ENCODE measurements at regions not wholly inside any gene's neighbourhood (a gene's known extent, or its start where the extent isn't known, plus 50 kb on each side); places are given as distances from the start of the nearest gene placed in this dataset.

- H3K4me1 Mint-ChIP-seq (ENCODE audit: low read depth, unreplicated experiment), result peaks cover 10% of the 10 kb centered on the region
- H3K27me3 Mint-ChIP-seq (ENCODE audit: low read depth, unreplicated experiment), result peaks cover 7% of the 10 kb centered on the region
- Histone ChIP-seq H3K9me3 (ENCODE audit: insufficient read depth, low read depth, low read length) (no peaks in the 10 kb centered on the region), H3K4me3 (ENCODE audit: insufficient read depth, low read depth, low read length) (no peak overlapping the region), H3K9ac (ENCODE audit: low read length) (no peak overlapping the region), H3K4me2 (ENCODE audit: low read length) (no peak overlapping the region), H4K20me1 (ENCODE audit: insufficient read depth, low read length) (no peaks in the 10 kb centered on the region), H3K27me3 (ENCODE audit: insufficient read depth, low read length) (no peaks in the 10 kb centered on the region), H3K27ac (ENCODE audit: low read depth, low read length) (no peak overlapping the region), H2AFZ (ENCODE audit: low read depth, low read length) (no peak overlapping the region), H3K36me3 (ENCODE audit: insufficient read depth, low read length) (no peaks in the 10 kb centered on the region), H3K79me2 (ENCODE audit: insufficient read depth, low read length) (no peaks in the 10 kb centered on the region), H3K4me1 (ENCODE audit: insufficient read depth, low read length) (no peaks in the 10 kb centered on the region)
- peaks cover 5% of the 10 kb centered on the region for H3K9me3 Mint-ChIP-seq (ENCODE audit: unreplicated experiment)
- peaks cover 2% of the 10 kb centered on the region for H3K36me3 Mint-ChIP-seq (ENCODE audit: low read depth, unreplicated experiment)
- no peak overlapping the region for H3K27ac Mint-ChIP-seq (ENCODE audit: unreplicated experiment)
- no peak overlapping the region for H3K4me3 Mint-ChIP-seq (ENCODE audit: unreplicated experiment)
- no peak for TF ChIP-seq CTCF (IDR thresholded peaks at IDR 0.05; ENCODE audit: insufficient read depth, low read depth, low read length)
- no peak for TF ChIP-seq EZH2 (IDR thresholded peaks at IDR 0.05; ENCODE audit: insufficient read depth, low read length)
- no peak for FAIRE-seq
- no peak for DNase-seq (ENCODE audit: low read depth)
Measured at GRCh38 chr2:217096474-217097225, 236.8 kb upstream of the TNP1 start.

- Histone ChIP-seq H4K20me1 (ENCODE audit: insufficient read depth, low read length) (no peaks in the 10 kb centered on the region), H3K27me3 (ENCODE audit: insufficient read depth, low read length) (no peaks in the 10 kb centered on the region), H2AFZ (ENCODE audit: low read depth, low read length) (no peak overlapping the region), H3K36me3 (ENCODE audit: insufficient read depth, low read length) (no peaks in the 10 kb centered on the region), H3K27ac (ENCODE audit: low read depth, low read length) (no peak overlapping the region), H3K4me2 (ENCODE audit: low read length) (no peak overlapping the region), H3K4me1 (ENCODE audit: insufficient read depth, low read length) (no peaks in the 10 kb centered on the region), H3K9me3 (ENCODE audit: insufficient read depth, low read depth, low read length) (no peaks in the 10 kb centered on the region), H3K4me3 (ENCODE audit: insufficient read depth, low read depth, low read length) (no peak overlapping the region), H3K79me2 (ENCODE audit: insufficient read depth, low read length) (no peaks in the 10 kb centered on the region), H3K9ac (ENCODE audit: low read length) (no peak overlapping the region)
- Mint-ChIP-seq H3K9me3 (ENCODE audit: unreplicated experiment) (peaks cover 5% of the 10 kb centered on the region), H3K27ac (ENCODE audit: unreplicated experiment) (peak overlapping the region; percentile 37), H3K4me1 (ENCODE audit: low read depth, unreplicated experiment) (peaks cover 10% of the 10 kb centered on the region), H3K4me3 (ENCODE audit: unreplicated experiment) (no peak overlapping the region), H3K36me3 (ENCODE audit: low read depth, unreplicated experiment) (peaks cover 2% of the 10 kb centered on the region), H3K27me3 (ENCODE audit: low read depth, unreplicated experiment) (peaks cover 7% of the 10 kb centered on the region)
- no peak for TF ChIP-seq CTCF (IDR thresholded peaks at IDR 0.05; ENCODE audit: insufficient read depth, low read depth, low read length)
- no peak for TF ChIP-seq EZH2 (IDR thresholded peaks at IDR 0.05; ENCODE audit: insufficient read depth, low read length)
- DNase-seq (ENCODE audit: low read depth) (no peak), FAIRE-seq (peak; percentile 32)
Measured at GRCh38 chr2:217095511-217096205, 235.8 kb upstream of the TNP1 start.
